Mononuclear cell (primary cell): ENCODE measurements at regions not wholly inside any gene's neighbourhood (a gene's known extent, or its start where the extent isn't known, plus 50 kb on each side); places are given as distances from the start of the nearest gene placed in this dataset.
"Not testable (repeated sequence)": the region's sequence is repeated elsewhere in the genome, so short reads cannot be mapped to it uniquely, and the experiment has no call there.

Experiments
- H3K27me3 ChIP-seq: 2 replicates; pipeline ENCODE4 v1.6.0; 2011; ENCODE audit warnings: low read length, control low read depth; ENCODE audit not compliant: insufficient read depth
- H3K4me1 ChIP-seq: 2 replicates; pipeline ENCODE4 v1.5.1; 2011; ENCODE audit warnings: mild to moderate bottlenecking, low read length, control low read depth; ENCODE audit not compliant: insufficient read depth
- H3K4me3 ChIP-seq: 2 replicates; pipeline ENCODE4 v1.5.1; 2011; ENCODE audit warnings: mild to moderate bottlenecking, low read length, moderate library complexity
- H3K9me3 ChIP-seq: 2 replicates; pipeline ENCODE4 v1.5.1; 2011; ENCODE audit warnings: low read depth, mild to moderate bottlenecking, control low read depth, low read length

DNA sequence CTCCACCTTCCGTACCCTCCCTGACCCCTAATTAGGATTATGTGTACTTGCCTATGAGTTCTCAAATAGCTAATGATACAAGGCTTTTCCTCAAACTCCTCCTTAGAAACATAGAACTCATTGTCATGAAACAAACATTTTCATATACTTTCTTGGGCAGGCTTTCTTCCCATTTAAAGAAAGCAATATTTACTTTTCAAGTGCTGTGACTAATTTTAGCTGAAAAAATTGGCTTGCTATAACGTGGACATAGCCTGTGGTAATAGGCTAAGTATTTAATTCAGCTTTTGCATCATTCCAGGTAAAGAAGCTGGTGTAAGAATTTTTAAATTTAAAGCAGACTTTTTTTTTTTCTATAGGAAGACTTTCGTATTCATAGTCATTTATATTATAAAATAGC, 208.7 kb downstream of the SOX2 start:
- Histone ChIP-seq H3K4me1 (no peaks in the 10 kb centered on the region), H3K27me3 (no peaks in the 10 kb centered on the region), H3K9me3 (no peaks in the 10 kb centered on the region), H3K4me3 (no peak overlapping the region)

DNA sequence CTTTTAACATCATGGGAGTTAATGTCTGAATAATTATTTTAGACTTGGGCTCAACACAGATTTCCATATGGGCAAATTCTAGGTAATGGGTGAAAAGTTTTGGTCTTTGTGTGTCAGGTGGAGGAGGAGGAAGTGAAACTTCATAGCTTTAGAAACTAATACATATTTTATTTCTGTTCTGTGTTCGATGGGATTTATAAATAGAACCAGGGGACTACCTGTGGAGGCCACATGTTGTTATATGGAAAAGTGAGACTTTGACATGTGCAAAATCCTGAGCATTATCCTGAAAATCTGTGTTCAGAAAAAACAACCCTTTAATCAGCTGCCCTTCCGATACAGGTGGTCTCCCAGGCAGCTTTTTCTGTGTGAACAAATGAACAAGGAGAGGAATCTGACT, 209.5 kb downstream of the SOX2 start:
- Histone ChIP-seq H3K4me1 (no peaks in the 10 kb centered on the region), H3K4me3 (no peak overlapping the region), H3K27me3 (no peaks in the 10 kb centered on the region), H3K9me3 (no peaks in the 10 kb centered on the region)

DNA sequence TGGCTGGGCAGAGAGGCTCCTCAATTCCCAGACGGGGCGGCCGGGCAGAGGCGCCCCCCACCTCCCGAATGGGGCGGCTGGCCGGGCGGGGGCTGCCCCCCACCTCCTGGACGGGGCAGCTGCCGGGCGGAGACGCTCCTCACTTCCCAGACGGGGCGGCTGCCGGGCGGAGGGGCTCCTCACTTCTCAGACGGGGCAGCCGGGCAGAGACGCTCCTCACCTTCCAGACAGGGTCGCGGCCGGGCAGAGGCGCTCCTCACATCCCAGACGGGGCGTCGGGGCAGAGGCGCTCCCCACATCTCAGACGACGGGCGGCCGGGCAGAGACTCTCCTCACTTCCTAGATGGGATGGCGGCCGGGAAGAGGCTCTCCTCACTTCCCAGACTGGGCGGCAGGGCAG, 214.1 kb downstream of the SOX2 start:
- H3K4me1 ChIP-seq, H3K4me3 ChIP-seq, H3K9me3 ChIP-seq, H3K27me3 ChIP-seq: not testable (repeated sequence)

DNA sequence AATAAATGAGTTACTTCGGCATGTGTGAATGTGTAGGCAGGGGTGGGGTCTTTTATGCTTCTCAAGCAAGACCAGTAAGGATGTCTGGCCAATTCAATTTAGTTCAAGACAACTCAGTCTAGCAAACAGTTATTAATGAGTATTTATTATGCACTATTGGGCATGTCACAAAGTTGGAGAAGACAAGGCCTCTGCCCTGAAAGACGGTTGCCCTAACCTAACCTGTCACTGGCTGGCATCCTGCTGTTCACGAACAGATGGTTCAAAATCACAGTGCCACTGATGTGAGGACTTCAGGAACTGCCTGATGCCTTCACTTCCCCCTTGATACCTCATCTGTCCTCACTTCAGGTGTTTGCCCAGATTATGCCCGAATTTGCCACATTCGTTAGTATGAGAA, 217.8 kb downstream of the SOX2 start:
- Histone ChIP-seq H3K9me3 (no peaks in the 10 kb centered on the region), H3K27me3 (no peaks in the 10 kb centered on the region), H3K4me3 (no peak overlapping the region), H3K4me1 (no peaks in the 10 kb centered on the region)

GRCh38 chr3:181930105-181930504, 218.4 kb downstream of the SOX2 start:
- Histone ChIP-seq H3K4me3 (no peak overlapping the region), H3K27me3 (no peaks in the 10 kb centered on the region), H3K9me3 (no peaks in the 10 kb centered on the region), H3K4me1 (no peaks in the 10 kb centered on the region)

- no peak overlapping the region for H3K4me3 ChIP-seq
- no peaks in the 10 kb centered on the region for H3K27me3 ChIP-seq
- H3K4me1 ChIP-seq: no peaks in the 10 kb centered on the region
- H3K9me3 ChIP-seq: no peaks in the 10 kb centered on the region
Measured at GRCh38 chr3:181932039-181932438, 220.3 kb downstream of the SOX2 start.

DNA sequence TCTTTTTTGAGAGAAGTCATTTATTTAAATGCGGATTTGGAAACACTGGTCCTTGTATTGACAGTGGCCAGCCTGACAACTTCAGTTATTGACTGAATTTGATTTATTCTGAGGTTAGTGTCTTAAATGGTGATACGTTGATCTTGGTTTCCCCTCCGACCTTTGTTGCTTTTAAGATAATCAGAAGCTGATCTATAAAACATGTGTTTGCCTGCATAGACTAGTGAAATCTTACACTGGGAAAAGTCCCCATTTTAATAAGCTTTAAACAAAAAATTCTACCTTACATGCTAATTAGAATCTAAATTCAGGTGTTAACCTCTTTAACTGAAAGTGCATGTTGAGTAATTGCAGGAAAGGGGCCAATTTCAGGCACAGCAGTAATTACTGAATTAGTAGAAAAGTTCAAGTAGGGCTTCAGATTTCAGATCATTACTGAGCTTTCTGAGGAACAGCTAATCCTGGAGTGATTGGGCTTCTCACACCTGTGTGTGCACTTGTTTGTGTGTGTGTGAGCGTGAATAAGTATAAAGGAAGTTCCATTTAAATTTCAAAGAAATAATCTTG, 221.4 kb downstream of the SOX2 start:
- H3K9me3 ChIP-seq: no peaks in the 10 kb centered on the region
- H3K4me3 ChIP-seq: no peak overlapping the region
- no peaks in the 10 kb centered on the region for H3K27me3 ChIP-seq
- H3K4me1 ChIP-seq: no peaks in the 10 kb centered on the region

- H3K4me1 ChIP-seq: no peaks in the 10 kb centered on the region
- no peaks in the 10 kb centered on the region for H3K27me3 ChIP-seq
- no peak overlapping the region for H3K4me3 ChIP-seq
- no peaks in the 10 kb centered on the region for H3K9me3 ChIP-seq
Measured at GRCh38 chr3:181935915-181936314, 224.2 kb downstream of the SOX2 start.

- H3K27me3 ChIP-seq: no peaks in the 10 kb centered on the region
- H3K4me1 ChIP-seq: no peaks in the 10 kb centered on the region
- no peaks in the 10 kb centered on the region for H3K9me3 ChIP-seq
- no peak overlapping the region for H3K4me3 ChIP-seq
Measured at GRCh38 chr3:181936774-181937173, 225.0 kb downstream of the SOX2 start.

DNA sequence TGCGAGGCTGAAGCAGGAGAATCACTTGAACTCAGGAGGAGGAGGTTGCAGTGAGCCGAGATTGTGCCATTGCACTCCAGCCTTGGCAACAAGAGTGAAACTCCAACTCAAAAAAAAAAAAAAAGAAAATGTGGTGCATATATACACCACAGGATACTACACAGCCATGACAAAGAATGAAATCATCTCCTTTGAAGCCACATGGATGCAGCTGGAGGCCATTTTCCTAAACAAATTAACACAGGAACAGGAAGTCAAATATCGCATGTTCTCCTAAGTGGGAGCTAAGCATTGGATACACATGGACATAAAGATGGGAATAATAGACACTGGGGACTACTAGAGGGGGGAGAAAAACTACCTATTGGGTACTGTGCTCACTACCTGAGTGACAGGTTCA, 226.9 kb downstream of the SOX2 start:
- H3K9me3 ChIP-seq, H3K27me3 ChIP-seq, H3K4me1 ChIP-seq, H3K4me3 ChIP-seq: not testable (repeated sequence)

GRCh38 chr3:181940703-181941102, 229.0 kb downstream of the SOX2 start:
- Histone ChIP-seq H3K9me3 (no peaks in the 10 kb centered on the region), H3K27me3 (no peaks in the 10 kb centered on the region), H3K4me1 (no peaks in the 10 kb centered on the region), H3K4me3 (no peak overlapping the region)

- H3K4me1 ChIP-seq: no peaks in the 10 kb centered on the region
- no peak overlapping the region for H3K4me3 ChIP-seq
- H3K9me3 ChIP-seq: no peaks in the 10 kb centered on the region
- H3K27me3 ChIP-seq: no peaks in the 10 kb centered on the region
Measured at GRCh38 chr3:181941250-181941649, 229.5 kb downstream of the SOX2 start.

DNA sequence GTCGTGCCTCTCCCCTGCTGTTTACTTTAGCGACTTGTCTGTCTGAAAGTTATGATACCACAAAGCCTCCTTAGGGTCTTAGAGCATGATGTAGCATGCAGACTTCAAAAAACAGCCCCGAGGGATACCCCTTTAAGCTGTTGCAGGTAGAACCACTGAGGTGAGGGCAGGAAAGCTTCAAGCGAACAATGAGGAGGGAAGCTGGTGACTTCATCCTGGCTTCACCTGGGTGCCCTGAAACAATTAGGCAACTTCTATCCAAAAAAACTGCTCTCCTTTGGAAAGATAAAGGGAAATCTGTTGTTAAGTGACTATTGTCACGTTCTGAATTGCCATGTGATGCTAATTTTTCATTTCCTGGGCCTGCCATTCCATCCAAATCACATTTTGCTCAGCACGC, 231.6 kb downstream of the SOX2 start:
- Histone ChIP-seq H3K4me3 (no peak overlapping the region), H3K4me1 (no peaks in the 10 kb centered on the region), H3K27me3 (no peaks in the 10 kb centered on the region), H3K9me3 (no peaks in the 10 kb centered on the region)

DNA sequence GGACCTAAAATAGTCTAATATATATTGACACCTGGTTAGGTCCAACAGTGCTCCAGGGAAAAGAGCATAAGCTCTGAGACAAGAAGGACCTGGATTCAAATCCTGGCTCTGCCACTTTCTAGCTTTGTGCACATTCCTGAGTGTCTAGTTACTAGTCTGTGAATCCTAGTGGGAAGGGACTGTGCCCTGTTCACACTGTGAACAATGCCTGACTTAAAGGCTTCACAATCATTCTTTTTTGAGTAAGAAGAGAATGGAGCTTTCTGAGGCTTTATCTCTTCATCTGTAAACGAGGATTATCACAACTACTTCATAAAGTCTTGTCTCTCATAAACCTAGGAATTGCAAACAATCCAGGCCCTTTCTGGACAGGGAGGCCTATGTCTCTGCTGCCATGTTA, 235.9 kb downstream of the SOX2 start:
- no peaks in the 10 kb centered on the region for H3K27me3 ChIP-seq
- H3K9me3 ChIP-seq: no peaks in the 10 kb centered on the region
- H3K4me1 ChIP-seq: no peaks in the 10 kb centered on the region
- H3K4me3 ChIP-seq: no peak overlapping the region

DNA sequence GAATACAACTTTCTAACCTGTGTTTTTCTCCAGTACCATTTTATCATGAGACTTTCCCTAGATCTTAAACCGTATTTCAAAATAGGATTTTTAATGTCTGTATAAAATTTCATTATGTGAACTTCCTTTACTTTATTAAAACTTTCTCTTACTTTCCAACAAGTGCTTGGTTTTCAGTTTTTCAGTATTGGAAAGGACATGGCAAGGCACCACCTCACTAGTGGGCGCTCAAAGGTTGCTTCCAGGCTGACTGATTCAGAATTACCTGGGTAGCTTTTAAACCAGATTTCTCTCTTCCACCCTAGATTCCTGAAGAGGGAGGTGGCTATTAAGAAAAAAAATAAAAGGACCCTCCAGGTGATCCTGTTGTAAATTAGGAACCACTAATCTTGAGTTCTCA, 236.6 kb downstream of the SOX2 start:
- no peaks in the 10 kb centered on the region for H3K27me3 ChIP-seq
- no peaks in the 10 kb centered on the region for H3K4me1 ChIP-seq
- H3K4me3 ChIP-seq: no peak overlapping the region
- no peaks in the 10 kb centered on the region for H3K9me3 ChIP-seq

- Histone ChIP-seq H3K9me3 (no peaks in the 10 kb centered on the region), H3K27me3 (no peaks in the 10 kb centered on the region), H3K4me3 (no peak overlapping the region), H3K4me1 (no peaks in the 10 kb centered on the region)
Measured at GRCh38 chr3:181952221-181952620, 240.5 kb downstream of the SOX2 start.

DNA sequence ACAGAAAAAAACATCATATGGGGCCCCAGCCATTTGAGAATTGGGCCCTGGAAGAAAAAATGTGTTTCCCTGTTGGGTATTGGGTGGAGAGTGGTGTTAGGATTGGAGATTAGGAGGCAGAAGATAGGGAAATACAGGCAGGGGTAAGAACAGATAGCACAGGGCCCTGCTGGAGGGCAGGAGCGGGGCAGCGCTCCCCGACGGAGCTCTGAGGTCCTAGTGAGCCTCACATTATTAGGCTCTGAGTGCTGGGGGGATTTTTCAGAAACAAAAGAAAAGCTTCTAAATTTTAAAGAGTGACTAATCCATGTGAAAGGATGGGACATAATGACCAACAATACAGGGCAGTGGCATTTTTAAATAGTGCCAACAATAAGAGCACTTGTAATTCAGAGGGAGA, 241.2 kb downstream of the SOX2 start:
- Histone ChIP-seq H3K4me3 (no peak overlapping the region), H3K9me3 (no peaks in the 10 kb centered on the region), H3K4me1 (no peaks in the 10 kb centered on the region), H3K27me3 (no peaks in the 10 kb centered on the region)
